T-helper 2 cell treated with Interferon-gamma antibody and Interleukin-4, amounts not matched to agents 5 μg/mL and 100 μg/mL, for 36 hours (primary cell): ENCODE measurements at regions not wholly inside any gene's neighbourhood (a gene's known extent, or its start where the extent isn't known, plus 50 kb on each side); places are given as distances from the start of the nearest gene placed in this dataset.

ENCODE experiments used
- DNase-seq: peaks from one replicate; pipeline ENCODE4 v3.0.0; 2021; ENCODE audit warnings: low spot score
- H3K27ac Mint-ChIP-seq: one replicate; pipeline ENCODE4 v1.8.0; 2021; ENCODE audit warnings: mild to moderate bottlenecking, mixed read lengths
- H3K27me3 Mint-ChIP-seq: one replicate; pipeline ENCODE4 v1.8.0; 2021; ENCODE audit warnings: low read depth, mixed read lengths
- H3K36me3 Mint-ChIP-seq: one replicate; pipeline ENCODE4 v1.8.0; 2021; ENCODE audit warnings: low read depth, mixed read lengths
- H3K4me1 Mint-ChIP-seq: one replicate; pipeline ENCODE4 v1.8.0; 2021; ENCODE audit warnings: low read depth, mixed read lengths
- H3K4me3 Mint-ChIP-seq: one replicate; pipeline ENCODE4 v1.8.0; 2022; ENCODE audit warnings: mild to moderate bottlenecking, moderate library complexity, mixed read lengths
- H3K9me3 Mint-ChIP-seq: one replicate; pipeline ENCODE4 v1.8.0; 2021; ENCODE audit warnings: mixed read lengths

DNA sequence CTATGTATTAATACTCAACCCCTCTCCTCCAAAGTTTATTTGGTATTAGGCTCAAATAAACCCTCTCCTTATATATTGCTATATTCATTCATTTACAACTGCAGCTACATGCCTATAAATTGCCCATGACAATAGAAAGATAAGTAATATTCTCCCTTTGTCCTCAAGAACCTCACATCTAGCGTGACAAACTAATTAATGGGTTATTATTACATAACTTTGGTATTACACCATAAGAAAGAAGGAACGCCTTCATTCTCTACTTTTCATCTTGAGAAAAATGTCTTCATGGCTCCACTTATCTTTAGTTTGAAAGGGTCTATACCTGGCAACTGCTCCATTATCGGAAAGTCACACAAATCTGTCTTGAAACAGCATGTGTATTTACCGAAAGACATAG, 157.7 kb upstream of the RASGEF1B start:
- no peaks in the 10 kb centered on the region for H3K36me3 Mint-ChIP-seq
- no peaks in the 10 kb centered on the region for H3K9me3 Mint-ChIP-seq
- H3K27me3 Mint-ChIP-seq = peaks cover 3% of the 10 kb centered on the region
- no peak for DNase-seq
- H3K27ac Mint-ChIP-seq = no peak overlapping the region
- no peaks in the 10 kb centered on the region for H3K4me1 Mint-ChIP-seq
- no peak overlapping the region for H3K4me3 Mint-ChIP-seq

- Mint-ChIP-seq H3K9me3 (no peaks in the 10 kb centered on the region), H3K4me3 (no peak overlapping the region), H3K36me3 (no peaks in the 10 kb centered on the region), H3K4me1 (no peaks in the 10 kb centered on the region), H3K27ac (no peak overlapping the region), H3K27me3 (peaks cover 6% of the 10 kb centered on the region)
- no peak for DNase-seq
Observed at GRCh38 chr4:81628489-81628888, 156.8 kb upstream of the RASGEF1B start.

DNA sequence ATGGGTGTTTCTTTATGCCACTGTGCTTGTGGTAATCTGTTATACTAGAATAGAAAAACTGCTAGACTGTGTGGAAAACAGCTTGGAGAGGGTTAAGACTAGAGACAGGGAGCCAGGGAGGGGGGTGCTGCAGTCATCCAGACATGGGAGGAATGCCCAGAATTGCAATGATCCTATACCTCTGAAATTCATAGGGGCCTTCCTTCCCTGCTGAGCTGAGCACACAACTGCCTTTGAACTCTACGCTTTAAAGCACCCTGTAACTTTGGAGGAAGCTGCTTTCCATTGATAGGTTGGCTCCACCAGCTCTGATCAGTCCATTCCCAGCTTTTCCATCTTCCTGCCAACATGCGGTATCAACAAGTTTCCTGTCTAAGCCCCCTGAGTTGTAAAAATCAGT, 155.9 kb upstream of the RASGEF1B start:
- Mint-ChIP-seq H3K4me1 (no peaks in the 10 kb centered on the region), H3K27ac (no peak overlapping the region)
- DNase-seq = no peak

DNA sequence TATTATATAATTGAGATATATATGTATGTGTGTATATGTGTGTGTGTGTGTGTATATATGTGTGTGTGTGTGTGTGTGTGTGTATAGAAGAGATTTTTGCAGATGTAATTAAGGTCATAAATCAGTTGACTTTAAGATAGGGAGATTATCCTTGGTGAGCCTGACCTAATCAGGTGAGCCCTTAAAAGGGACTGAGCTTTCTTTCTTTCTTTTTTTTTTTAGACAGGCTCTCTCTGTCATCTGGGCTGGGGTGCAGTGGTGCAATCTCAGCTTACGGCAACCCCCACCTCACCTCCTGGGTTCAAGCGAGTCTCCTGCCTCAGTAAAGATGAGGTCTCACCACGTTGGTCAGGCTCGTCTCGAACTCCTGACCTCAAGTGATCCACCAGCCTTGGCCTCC, 155.1 kb upstream of the RASGEF1B start:
- peaks cover 6% of the 10 kb centered on the region for H3K27me3 Mint-ChIP-seq
- no peak for DNase-seq
- no peaks in the 10 kb centered on the region for H3K4me1 Mint-ChIP-seq
- H3K27ac Mint-ChIP-seq = no peak overlapping the region
- no peaks in the 10 kb centered on the region for H3K9me3 Mint-ChIP-seq
- no peak overlapping the region for H3K4me3 Mint-ChIP-seq
- no peaks in the 10 kb centered on the region for H3K36me3 Mint-ChIP-seq

More for the DNA sequence above, 155.9 kb upstream of the RASGEF1B start:
- Mint-ChIP-seq H3K4me3 (no peak overlapping the region), H3K36me3 (no peaks in the 10 kb centered on the region), H3K9me3 (no peaks in the 10 kb centered on the region), H3K27me3 (peaks cover 6% of the 10 kb centered on the region)

DNA sequence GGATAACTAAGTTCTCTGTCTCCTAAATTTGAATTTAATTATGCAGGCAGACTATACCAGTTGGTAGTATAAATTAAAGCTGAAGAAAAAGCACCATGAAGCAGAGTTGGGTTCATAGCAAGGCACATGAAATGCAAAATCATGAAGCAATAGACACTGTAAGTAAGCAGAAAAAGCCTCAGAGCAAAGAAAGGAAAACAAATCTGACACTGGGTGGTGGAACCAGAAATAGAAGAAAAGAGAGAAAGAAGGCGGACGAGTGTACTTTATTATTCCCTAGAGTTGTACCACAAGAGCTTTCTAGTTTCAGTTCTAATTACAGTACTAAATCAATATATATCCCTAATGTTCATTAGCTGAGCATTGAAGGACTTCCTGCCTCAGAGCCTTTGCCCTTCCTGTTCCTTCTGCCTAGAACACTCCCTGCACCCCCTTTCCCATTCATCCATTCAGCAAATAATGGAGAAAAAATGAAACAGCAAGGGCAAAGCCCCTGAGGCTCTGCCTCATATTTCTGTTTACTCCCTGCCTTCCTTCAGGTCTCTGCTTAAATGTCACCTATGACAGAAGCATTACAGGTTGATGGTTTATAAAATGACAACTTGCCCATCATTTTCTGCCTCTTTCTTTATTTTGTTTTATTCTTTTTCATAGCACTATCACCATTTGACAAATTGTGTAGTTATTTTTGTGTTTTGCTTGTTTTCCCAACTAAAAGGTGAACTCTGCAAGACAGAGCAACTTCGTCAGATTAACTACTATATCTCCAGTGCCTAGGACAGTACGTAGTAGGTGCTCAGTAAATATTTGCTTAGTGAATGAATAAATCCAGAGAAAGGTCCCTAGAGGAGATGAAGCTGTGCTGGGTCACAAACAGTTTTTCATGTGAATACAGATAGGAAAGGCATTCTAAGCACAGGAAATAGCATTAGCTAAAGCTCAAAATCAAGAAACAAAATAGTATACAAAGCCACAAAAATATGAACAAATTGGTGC, 154.0 kb upstream of the RASGEF1B start:
- Mint-ChIP-seq H3K36me3 (no peaks in the 10 kb centered on the region), H3K27me3 (peaks cover 6% of the 10 kb centered on the region), H3K4me3 (no peak overlapping the region), H3K27ac (no peak overlapping the region), H3K4me1 (no peaks in the 10 kb centered on the region), H3K9me3 (no peaks in the 10 kb centered on the region)
- DNase-seq = no peak

GRCh38 chr4:81623434-81623833, 151.7 kb upstream of the RASGEF1B start:
- Mint-ChIP-seq H3K27ac (no peak overlapping the region), H3K9me3 (no peaks in the 10 kb centered on the region)

DNA sequence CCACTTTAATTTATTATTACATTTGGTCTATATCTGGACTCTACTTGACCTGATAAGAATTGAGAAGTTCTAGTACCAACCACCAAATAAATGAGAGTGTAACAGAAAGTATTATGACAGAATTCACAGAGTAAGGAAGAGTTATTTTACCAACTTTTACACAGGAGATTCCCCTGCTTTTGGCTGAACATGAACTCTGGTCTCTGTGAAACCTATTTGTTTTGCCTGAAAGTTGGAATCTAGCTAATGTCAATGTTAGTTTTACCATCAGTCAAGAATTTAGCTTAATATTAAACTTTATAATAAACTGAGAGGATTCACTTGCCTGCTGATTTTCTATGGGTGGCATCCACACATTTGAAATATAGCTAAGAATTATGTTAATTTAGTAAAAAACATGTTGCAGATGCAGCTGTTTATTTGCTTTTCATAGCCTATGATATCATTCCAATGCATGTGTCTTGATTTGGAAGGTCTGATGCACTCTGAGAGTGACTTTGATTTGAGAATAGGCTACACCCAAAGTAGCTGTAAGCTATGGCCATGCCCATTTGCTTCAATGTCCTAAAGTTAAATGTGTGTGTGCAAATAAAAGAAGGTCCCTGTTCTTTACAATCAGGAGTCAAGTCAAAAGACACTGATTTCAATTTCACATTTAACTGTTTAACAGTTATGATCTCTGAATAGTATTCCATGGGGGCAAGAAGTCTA, 150.9 kb upstream of the RASGEF1B start:
- Mint-ChIP-seq H3K4me3 (no peak overlapping the region), H3K27me3 (peaks cover 9% of the 10 kb centered on the region), H3K4me1 (no peaks in the 10 kb centered on the region), H3K36me3 (no peaks in the 10 kb centered on the region), H3K27ac (no peak overlapping the region), H3K9me3 (no peaks in the 10 kb centered on the region)
- DNase-seq = no peak

More at GRCh38 chr4:81623434-81623833, 151.7 kb upstream of the RASGEF1B start:
- no peak for DNase-seq
- Mint-ChIP-seq H3K4me1 (no peaks in the 10 kb centered on the region), H3K36me3 (no peaks in the 10 kb centered on the region), H3K4me3 (no peak overlapping the region), H3K27me3 (peaks cover 9% of the 10 kb centered on the region)

DNA sequence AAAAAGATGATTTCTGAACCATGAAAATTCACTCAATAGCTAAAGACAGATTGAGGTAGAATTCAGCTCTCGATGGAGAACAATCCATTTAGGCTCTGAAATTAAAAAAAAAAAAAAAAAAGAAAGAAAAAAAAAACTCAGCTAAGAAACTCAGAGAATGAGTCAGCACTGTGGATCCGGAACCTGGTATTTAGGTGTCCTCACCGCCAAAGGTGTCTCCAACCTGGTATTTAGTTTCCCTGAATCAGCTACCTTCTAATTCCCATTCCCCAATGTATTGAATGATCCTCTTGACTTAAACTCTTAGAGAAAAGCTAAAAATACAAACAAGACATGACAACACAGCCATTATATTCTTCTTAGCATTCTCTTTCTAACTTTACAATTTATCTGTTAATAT, 150.3 kb upstream of the RASGEF1B start:
- Mint-ChIP-seq H3K36me3 (no peaks in the 10 kb centered on the region), H3K9me3 (no peaks in the 10 kb centered on the region), H3K4me3 (no peak overlapping the region), H3K27ac (no peak overlapping the region), H3K27me3 (peaks cover 9% of the 10 kb centered on the region), H3K4me1 (no peaks in the 10 kb centered on the region)
- no peak for DNase-seq

GRCh38 chr4:81621490-81621889, 149.8 kb upstream of the RASGEF1B start:
- Mint-ChIP-seq H3K27me3 (peaks cover 9% of the 10 kb centered on the region), H3K4me3 (no peak overlapping the region), H3K9me3 (no peaks in the 10 kb centered on the region), H3K36me3 (no peaks in the 10 kb centered on the region), H3K27ac (no peak overlapping the region), H3K4me1 (no peaks in the 10 kb centered on the region)
- no peak for DNase-seq

GRCh38 chr4:81620442-81620841, 148.7 kb upstream of the RASGEF1B start:
- Mint-ChIP-seq H3K9me3 (no peaks in the 10 kb centered on the region), H3K27ac (no peak overlapping the region), H3K36me3 (no peaks in the 10 kb centered on the region), H3K27me3 (peaks cover 5% of the 10 kb centered on the region), H3K4me1 (no peaks in the 10 kb centered on the region), H3K4me3 (no peak overlapping the region)
- no peak for DNase-seq

GRCh38 chr4:81617545-81617944, 145.8 kb upstream of the RASGEF1B start:
- Mint-ChIP-seq H3K36me3 (no peaks in the 10 kb centered on the region), H3K4me3 (no peak overlapping the region), H3K27ac (no peak overlapping the region), H3K4me1 (no peaks in the 10 kb centered on the region), H3K27me3 (peaks cover 3% of the 10 kb centered on the region), H3K9me3 (no peaks in the 10 kb centered on the region)
- no peak for DNase-seq

DNA sequence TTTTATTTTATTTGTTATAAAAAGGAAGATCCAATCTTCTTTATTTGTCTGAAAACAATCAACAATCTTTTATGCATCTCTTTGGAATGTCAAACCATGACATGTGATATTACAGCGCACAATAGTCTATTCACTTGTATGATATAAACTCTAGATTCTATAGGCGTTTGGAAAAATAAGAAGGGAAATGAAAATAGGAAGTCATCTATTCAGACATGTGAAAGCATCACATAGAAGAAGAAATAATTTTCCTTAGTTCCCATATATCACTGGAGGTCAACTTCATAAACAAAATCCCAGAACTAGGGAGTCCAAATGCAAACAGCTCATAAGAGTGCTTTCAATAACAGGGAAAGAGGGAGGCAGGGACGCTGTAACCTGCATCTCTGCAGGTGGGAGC, 139.5 kb upstream of the RASGEF1B start:
- Mint-ChIP-seq H3K4me3 (no peak overlapping the region), H3K4me1 (no peaks in the 10 kb centered on the region), H3K36me3 (no peaks in the 10 kb centered on the region)

DNA sequence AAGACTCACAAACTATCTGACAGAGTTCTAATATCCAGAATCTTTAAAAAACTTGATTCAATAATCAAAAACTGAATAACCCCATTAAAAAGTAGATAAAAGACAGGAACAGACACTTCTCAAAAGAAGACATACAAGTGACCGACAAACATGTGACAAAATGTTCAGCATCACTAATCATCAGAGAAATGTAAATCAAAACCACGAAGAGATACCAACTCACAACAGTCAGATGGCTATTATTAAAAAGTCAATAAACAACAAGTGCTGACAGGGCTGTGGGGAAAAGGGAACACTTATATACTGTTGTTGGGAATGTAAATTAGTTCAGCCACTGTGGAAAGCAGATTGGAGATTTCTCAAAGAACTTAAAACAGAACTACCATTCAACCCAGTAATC, 138.1 kb upstream of the RASGEF1B start:
- Mint-ChIP-seq H3K36me3 (no peaks in the 10 kb centered on the region), H3K9me3 (no peaks in the 10 kb centered on the region), H3K4me1 (no peaks in the 10 kb centered on the region), H3K4me3 (no peak overlapping the region), H3K27me3 (peaks cover 5% of the 10 kb centered on the region), H3K27ac (no peak overlapping the region)
- no peak for DNase-seq

More for the DNA sequence above, 139.5 kb upstream of the RASGEF1B start:
- no peak for DNase-seq
- Mint-ChIP-seq H3K27ac (no peak overlapping the region), H3K9me3 (no peaks in the 10 kb centered on the region), H3K27me3 (peaks cover 5% of the 10 kb centered on the region)

- Mint-ChIP-seq H3K27me3 (peaks cover 5% of the 10 kb centered on the region), H3K4me3 (no peak overlapping the region), H3K9me3 (no peaks in the 10 kb centered on the region), H3K36me3 (no peaks in the 10 kb centered on the region), H3K27ac (no peak overlapping the region), H3K4me1 (no peaks in the 10 kb centered on the region)
- DNase-seq = no peak
Observed at GRCh38 chr4:81607950-81608349, 136.2 kb upstream of the RASGEF1B start.
